GM23338 (cell line): ENCODE measurements at regions not wholly inside any gene's neighbourhood (a gene's known extent, or its start where the extent isn't known, plus 50 kb on each side); places are given as distances from the start of the nearest gene placed in this dataset.

Experiments
- EZH2 ChIP-seq: fragments of 200-600 bp; sonication (generic); IDR thresholded peaks from one replicate; pipeline ENCODE4 v1.8.0; 2017; ENCODE audit warnings: antibody characterized with exemption, mild to moderate bottlenecking, low read depth; ENCODE audit not compliant: unreplicated experiment
- TF ChIP-seq, protein P1 (sequence below), 2 experiments: fragments of 200-600 bp in 1 of 2; sonication (generic) in 1 of 2; conservative IDR thresholded peaks; 2 replicates each; pipeline versions ENCODE4 v1.5.1 to v1.6.1; 2016 to 2017; ENCODE audit warnings: antibody characterized with exemption in 2 of 2, low read depth in 2 of 2, mild to moderate bottlenecking in 2 of 2, moderate library complexity in 1 of 2

DNA sequence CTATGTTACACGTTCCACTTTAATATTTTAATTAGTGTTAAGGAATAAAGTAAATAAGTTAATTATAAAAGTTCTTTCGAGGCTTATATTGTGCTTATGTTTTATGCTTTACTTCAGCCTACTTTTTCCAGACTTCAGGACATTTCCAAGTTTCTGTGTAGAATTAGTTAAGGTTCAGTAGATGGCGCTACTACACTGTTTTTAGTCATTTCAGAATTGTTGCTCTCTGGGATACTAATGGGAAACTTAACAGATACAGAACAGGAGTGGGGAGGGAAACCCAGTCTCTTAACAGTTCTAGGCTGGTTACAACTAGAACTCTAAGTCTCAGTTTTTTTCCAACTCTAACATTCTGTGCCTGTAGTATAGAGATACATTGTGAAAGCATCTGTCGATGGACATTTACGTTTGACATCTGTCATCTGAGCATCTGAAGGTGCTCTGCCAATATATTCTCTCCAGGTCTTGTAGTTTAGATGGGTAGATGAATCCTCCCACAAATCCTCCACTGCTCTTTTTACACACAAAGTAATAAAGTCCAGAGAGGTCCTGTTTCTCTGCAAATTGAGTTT, 56.8 kb upstream of the FAM171A1 start:
- TF ChIP-seq, protein P1, sequence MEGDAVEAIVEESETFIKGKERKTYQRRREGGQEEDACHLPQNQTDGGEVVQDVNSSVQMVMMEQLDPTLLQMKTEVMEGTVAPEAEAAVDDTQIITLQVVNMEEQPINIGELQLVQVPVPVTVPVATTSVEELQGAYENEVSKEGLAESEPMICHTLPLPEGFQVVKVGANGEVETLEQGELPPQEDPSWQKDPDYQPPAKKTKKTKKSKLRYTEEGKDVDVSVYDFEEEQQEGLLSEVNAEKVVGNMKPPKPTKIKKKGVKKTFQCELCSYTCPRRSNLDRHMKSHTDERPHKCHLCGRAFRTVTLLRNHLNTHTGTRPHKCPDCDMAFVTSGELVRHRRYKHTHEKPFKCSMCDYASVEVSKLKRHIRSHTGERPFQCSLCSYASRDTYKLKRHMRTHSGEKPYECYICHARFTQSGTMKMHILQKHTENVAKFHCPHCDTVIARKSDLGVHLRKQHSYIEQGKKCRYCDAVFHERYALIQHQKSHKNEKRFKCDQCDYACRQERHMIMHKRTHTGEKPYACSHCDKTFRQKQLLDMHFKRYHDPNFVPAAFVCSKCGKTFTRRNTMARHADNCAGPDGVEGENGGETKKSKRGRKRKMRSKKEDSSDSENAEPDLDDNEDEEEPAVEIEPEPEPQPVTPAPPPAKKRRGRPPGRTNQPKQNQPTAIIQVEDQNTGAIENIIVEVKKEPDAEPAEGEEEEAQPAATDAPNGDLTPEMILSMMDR (conservative IDR thresholded peaks at IDR 0.05; ENCODE audit: low read depth in 2 of 2): peak; percentile 71 to 77
- TF ChIP-seq EZH2: no peak
